ENCODE measurements at regions not wholly inside any gene's neighbourhood (a gene's known extent, or its start where the extent isn't known, plus 50 kb on each side); places are given as distances from the start of the nearest gene placed in this dataset.

DNA sequence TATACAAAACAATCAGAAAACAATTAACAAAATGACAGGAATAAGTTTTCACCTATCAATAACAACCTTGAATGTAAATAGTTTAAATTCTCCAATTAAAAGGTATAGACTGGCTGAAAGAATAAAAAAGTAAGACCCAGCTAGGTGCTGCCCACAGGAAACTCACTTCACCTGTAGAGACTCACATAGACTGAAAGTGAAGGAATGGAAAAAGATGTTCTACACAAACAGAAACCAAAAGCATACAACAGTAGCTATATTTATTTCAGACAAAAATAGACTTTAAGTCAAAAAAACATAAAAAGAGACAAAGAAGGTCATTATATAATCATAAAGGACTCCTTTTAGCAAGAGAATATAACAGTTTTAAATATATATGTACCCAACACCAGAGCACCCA is 152.4 kb upstream of the PWP1 start:
- no peaks in the 10 kb centered on the region for H3K36me3 ChIP-seq
- H3K27ac ChIP-seq, result no peak overlapping the region
- no peaks in the 10 kb centered on the region for H3K9me3 ChIP-seq
- H3K4me1 ChIP-seq, result no peaks in the 10 kb centered on the region
- H3K4me3 ChIP-seq, result no peak overlapping the region
- H3K27me3 ChIP-seq, result no peaks in the 10 kb centered on the region
- TF ChIP-seq POLR2A (IDR thresholded peaks at IDR 0.05) (no peak), POLR2AphosphoS5 (IDR thresholded peaks at IDR 0.05) (no peak)
- no peak for DNase-seq (ENCODE audit: low spot score in 2 of 2)

DNA sequence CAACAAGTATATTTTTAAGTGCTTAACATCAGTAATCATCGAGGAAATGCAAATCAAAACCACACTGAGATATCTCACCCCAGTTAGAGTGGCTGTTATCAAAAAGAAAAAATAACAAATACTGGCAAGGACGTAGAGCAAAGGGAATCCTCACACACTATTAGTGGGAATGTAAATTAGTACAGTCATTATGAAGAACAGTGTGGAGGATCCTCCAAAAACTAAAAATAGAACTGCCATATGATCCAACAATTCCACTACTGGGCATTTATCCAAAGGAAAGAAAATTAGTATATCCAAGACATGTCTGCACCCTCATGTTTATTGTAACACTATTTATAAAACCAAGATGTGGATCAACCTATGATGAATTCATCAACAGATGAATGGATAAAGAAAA is 149.0 kb upstream of the PWP1 start:
- Histone ChIP-seq H3K27me3 (no peaks in the 10 kb centered on the region), H3K4me3 (no peak overlapping the region), H3K36me3 (no peaks in the 10 kb centered on the region), H3K9me3 (no peaks in the 10 kb centered on the region), H3K27ac (no peak overlapping the region), H3K4me1 (no peaks in the 10 kb centered on the region)
- no peak for DNase-seq (ENCODE audit: low spot score in 2 of 2)
- TF ChIP-seq, protein P1, sequence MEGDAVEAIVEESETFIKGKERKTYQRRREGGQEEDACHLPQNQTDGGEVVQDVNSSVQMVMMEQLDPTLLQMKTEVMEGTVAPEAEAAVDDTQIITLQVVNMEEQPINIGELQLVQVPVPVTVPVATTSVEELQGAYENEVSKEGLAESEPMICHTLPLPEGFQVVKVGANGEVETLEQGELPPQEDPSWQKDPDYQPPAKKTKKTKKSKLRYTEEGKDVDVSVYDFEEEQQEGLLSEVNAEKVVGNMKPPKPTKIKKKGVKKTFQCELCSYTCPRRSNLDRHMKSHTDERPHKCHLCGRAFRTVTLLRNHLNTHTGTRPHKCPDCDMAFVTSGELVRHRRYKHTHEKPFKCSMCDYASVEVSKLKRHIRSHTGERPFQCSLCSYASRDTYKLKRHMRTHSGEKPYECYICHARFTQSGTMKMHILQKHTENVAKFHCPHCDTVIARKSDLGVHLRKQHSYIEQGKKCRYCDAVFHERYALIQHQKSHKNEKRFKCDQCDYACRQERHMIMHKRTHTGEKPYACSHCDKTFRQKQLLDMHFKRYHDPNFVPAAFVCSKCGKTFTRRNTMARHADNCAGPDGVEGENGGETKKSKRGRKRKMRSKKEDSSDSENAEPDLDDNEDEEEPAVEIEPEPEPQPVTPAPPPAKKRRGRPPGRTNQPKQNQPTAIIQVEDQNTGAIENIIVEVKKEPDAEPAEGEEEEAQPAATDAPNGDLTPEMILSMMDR (IDR thresholded peaks at IDR 0.05), result no peak
- WGBS, result 35% methylated on average over 2 of the region's 2 CpGs

DNA sequence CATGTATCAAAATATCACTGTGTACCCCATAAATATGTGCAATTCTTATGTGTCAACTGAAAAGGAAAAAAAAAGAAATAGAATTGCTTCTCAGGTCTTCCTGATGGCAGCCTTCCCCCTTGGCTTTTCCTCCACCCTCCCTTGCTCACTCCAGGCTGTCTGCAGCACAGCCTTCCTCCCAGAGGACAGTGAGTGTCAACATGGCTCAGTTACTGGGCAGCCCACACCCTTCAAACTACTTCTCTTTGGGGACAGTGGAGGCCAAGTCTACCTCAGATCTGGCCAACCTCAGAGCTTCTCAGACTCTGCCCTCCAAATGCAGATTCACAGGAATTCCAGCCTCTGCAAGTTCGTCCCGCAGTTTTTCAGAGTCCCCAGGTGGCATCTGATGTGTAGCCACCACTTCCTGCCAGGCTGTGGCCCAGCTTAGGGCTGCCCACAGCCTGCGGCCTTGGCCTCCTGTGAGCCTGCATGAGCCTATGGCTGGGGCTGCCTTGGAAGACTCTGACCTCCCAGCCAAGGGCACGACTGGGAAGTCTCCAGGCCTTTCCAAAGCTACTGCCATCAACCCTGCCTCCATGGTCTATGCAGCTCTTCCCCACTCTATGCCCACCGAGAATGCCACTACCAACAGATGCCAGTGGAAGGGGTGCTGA is 148.0 kb upstream of the PWP1 start:
- TF ChIP-seq POLR2AphosphoS5 (IDR thresholded peaks at IDR 0.05), result no peak
- no peak for TF ChIP-seq POLR2A (IDR thresholded peaks at IDR 0.05)
- TF ChIP-seq, protein P1 (IDR thresholded peaks at IDR 0.05), result no peak
- TF ChIP-seq EP300 (IDR thresholded peaks at IDR 0.05), result no peak
- Histone ChIP-seq H3K4me1 (no peaks in the 10 kb centered on the region), H3K27me3 (no peaks in the 10 kb centered on the region), H3K9me3 (no peaks in the 10 kb centered on the region), H3K36me3 (no peaks in the 10 kb centered on the region), H3K27ac (no peak overlapping the region), H3K4me3 (no peak overlapping the region)
- WGBS, result 71% methylated on average over 5 of the region's 5 CpGs
- DNase-seq (ENCODE audit: low spot score in 2 of 2), result no peak

DNA sequence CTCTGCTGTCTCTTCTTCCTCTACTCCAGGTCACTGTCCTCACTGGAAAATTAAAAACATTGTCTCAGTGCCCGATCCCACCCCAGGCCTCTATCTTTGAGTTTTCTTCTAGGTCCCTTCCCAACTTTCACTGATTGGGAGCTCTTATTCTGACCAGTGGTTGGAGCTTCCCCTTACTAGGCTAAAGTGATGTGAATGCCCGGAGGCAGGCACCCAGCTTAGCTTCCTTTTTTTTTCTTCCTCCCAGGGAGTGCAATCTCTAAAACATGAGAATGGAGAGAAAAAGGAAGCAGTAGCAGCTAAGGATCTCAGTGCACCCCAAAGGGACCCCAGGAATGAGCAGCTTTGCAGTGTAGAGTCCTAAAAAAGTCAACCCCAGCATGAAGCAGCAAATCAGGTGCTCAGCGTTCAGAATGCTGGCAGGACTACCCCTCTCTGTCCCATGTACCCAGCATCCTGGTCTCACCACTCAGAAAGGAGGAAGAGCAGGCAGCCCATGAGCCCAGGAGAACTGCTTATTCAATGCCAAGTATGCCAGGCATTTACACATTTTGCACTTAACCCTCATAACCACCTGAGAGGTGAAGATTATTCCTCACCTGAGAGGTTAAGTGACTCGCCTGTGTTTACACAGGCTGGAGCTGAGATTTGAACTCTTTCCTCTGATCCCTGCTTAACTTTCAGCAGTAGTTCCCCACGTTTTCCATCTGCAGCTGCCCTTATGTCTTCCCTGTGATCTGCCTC is 146.2 kb upstream of the PWP1 start:
- 78% methylated on average over 5 of the region's 5 CpGs for WGBS

DNA sequence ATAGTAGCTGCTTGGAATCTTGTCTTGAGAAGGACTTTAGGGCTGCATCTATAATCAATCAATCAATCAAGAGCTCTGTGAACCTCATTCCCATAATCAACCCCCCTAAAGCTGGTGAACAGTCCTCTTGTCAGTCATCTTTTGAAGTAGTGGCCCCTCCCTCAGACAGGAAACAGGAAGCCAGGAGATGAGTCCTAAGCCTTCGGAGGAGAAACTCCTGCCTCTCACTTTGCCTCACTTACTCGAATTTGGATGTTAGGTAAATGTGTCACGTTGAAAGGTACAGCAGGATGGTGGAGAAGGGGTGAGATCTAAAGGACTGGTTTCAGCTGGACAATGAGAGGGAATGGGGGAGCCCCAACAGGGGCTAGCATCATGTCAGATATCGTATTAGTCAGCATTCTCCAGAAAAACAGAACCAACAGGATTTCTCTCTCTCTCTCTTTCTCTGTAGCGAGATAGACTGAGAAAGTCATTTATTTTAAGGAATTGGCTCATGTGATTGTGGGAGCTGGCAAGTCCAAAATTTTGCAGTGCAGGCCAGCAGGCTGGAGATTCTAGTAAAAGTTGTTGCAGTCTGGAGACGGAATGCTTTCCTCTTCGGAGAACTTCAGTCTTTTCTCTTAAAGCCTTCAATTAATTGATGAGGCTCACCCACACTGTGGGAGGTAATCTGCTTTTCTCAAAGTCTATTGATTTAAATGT is 144.4 kb upstream of the PWP1 start:
- no peak overlapping the region for H3K27ac ChIP-seq
- no peak overlapping the region for H3K4me3 ChIP-seq
- WGBS, result 81% methylated on average over 7 of the region's 7 CpGs

More for the DNA sequence above, 146.2 kb upstream of the PWP1 start:
- Histone ChIP-seq H3K4me3 (no peak overlapping the region), H3K9me3 (no peaks in the 10 kb centered on the region), H3K36me3 (no peaks in the 10 kb centered on the region), H3K4me1 (no peaks in the 10 kb centered on the region), H3K27ac (no peak overlapping the region), H3K27me3 (no peaks in the 10 kb centered on the region)
- DNase-seq (ENCODE audit: low spot score in 2 of 2), result no peak
- TF ChIP-seq POLR2A (IDR thresholded peaks at IDR 0.05) (no peak), EP300 (IDR thresholded peaks at IDR 0.05) (no peak), POLR2AphosphoS5 (IDR thresholded peaks at IDR 0.05) (no peak)
- TF ChIP-seq, protein P1 (IDR thresholded peaks at IDR 0.05), result no peak

More for the DNA sequence above, 144.4 kb upstream of the PWP1 start:
- DNase-seq (ENCODE audit: low spot score in 2 of 2), result no peak
- no peaks in the 10 kb centered on the region for H3K27me3 ChIP-seq
- H3K36me3 ChIP-seq, result no peaks in the 10 kb centered on the region
- peaks cover 10% of the 10 kb centered on the region for H3K4me1 ChIP-seq
- no peaks in the 10 kb centered on the region for H3K9me3 ChIP-seq
- TF ChIP-seq, protein P1 (IDR thresholded peaks at IDR 0.05), result no peak
- TF ChIP-seq EP300 (IDR thresholded peaks at IDR 0.05) (no peak), POLR2AphosphoS5 (IDR thresholded peaks at IDR 0.05) (no peak)
